WERI-Rb-1 (cell line): ENCODE measurements at regions not wholly inside any gene's neighbourhood (a gene's known extent, or its start where the extent isn't known, plus 50 kb on each side); places are given as distances from the start of the nearest gene placed in this dataset.

Experiments
- DNase-seq: peaks from one replicate; pipeline ENCODE4 v3.0.0-alpha.2; 2020
- H3K27ac ChIP-seq: fragments of 250-450 bp; sonication (Bioruptor Pico); 2 replicates; pipeline ENCODE4 v1.5.1; 2020; ENCODE audit warnings: mild to moderate bottlenecking, moderate library complexity
- H3K27me3 ChIP-seq: fragments of 250-450 bp; sonication (Bioruptor Pico); 2 replicates; pipeline ENCODE4 v1.5.1; 2021; ENCODE audit warnings: mild to moderate bottlenecking, low read depth, moderate library complexity; ENCODE audit not compliant: insufficient read depth, severe bottlenecking
- H3K36me3 ChIP-seq: fragments of 250-450 bp; sonication (Bioruptor Pico); 2 replicates; pipeline ENCODE4 v1.5.1; 2020; ENCODE audit warnings: mild to moderate bottlenecking, moderate library complexity
- H3K4me3 ChIP-seq: 2 replicates; pipeline ENCODE4 v1.5.1; 2011; ENCODE audit warnings: low read depth, mild to moderate bottlenecking, control low read depth, low read length
- H3K9me3 ChIP-seq: fragments of 250-450 bp; sonication (Bioruptor Pico); 2 replicates; pipeline ENCODE4 v1.5.1; 2021; ENCODE audit warnings: mild to moderate bottlenecking, moderate library complexity; ENCODE audit not compliant: severe bottlenecking
- CTCF ChIP-seq: IDR thresholded peaks from 2 replicates; pipeline ENCODE4 v1.5.1; 2011; ENCODE audit warnings: low read depth, mild to moderate bottlenecking, control low read depth, inconsistent platforms, low read length

GRCh38 chr22:22042599-22043295, 60.2 kb upstream of the TOP3B start:
- TF ChIP-seq CTCF, result no peak
- Histone ChIP-seq H3K27me3 (no peaks in the 10 kb centered on the region), H3K27ac (no peak overlapping the region), H3K36me3 (no peaks in the 10 kb centered on the region), H3K9me3 (no peaks in the 10 kb centered on the region), H3K4me3 (no peak overlapping the region)
- DNase-seq, result no peak

- no peak for TF ChIP-seq CTCF
- H3K36me3 ChIP-seq, result no peaks in the 10 kb centered on the region
- H3K9me3 ChIP-seq, result no peaks in the 10 kb centered on the region
- H3K4me3 ChIP-seq, result no peak overlapping the region
- no peak overlapping the region for H3K27ac ChIP-seq
- no peaks in the 10 kb centered on the region for H3K27me3 ChIP-seq
- no peak for DNase-seq
Observed at GRCh38 chr22:22042009-22042408, 59.4 kb upstream of the TOP3B start.

GRCh38 chr22:22040908-22041307, 58.3 kb upstream of the TOP3B start:
- no peak for DNase-seq
- no peaks in the 10 kb centered on the region for H3K36me3 ChIP-seq
- no peaks in the 10 kb centered on the region for H3K9me3 ChIP-seq
- no peak overlapping the region for H3K4me3 ChIP-seq
- H3K27ac ChIP-seq, result no peak overlapping the region
- no peak for TF ChIP-seq CTCF
- no peaks in the 10 kb centered on the region for H3K27me3 ChIP-seq

- no peaks in the 10 kb centered on the region for H3K36me3 ChIP-seq
- no peak for TF ChIP-seq CTCF
- H3K27ac ChIP-seq, result no peak overlapping the region
- no peak for DNase-seq
- no peak overlapping the region for H3K4me3 ChIP-seq
- H3K9me3 ChIP-seq, result no peaks in the 10 kb centered on the region
- H3K27me3 ChIP-seq, result no peaks in the 10 kb centered on the region
Observed at GRCh38 chr22:22040472-22040871, 57.9 kb upstream of the TOP3B start.

GRCh38 chr22:22039286-22040074, 56.9 kb upstream of the TOP3B start:
- no peak for TF ChIP-seq CTCF
- Histone ChIP-seq H3K9me3 (no peaks in the 10 kb centered on the region), H3K36me3 (no peaks in the 10 kb centered on the region), H3K4me3 (no peak overlapping the region), H3K27ac (no peak overlapping the region), H3K27me3 (no peaks in the 10 kb centered on the region)
- no peak for DNase-seq
